Thyroid gland (tissue), 4 donors: ENCODE measurements at regions not wholly inside any gene's neighbourhood (a gene's known extent, or its start where the extent isn't known, plus 50 kb on each side); places are given as distances from the start of the nearest gene placed in this dataset.
"Not testable (repeated sequence)": the region's sequence is repeated elsewhere in the genome, so short reads cannot be mapped to it uniquely, and the experiment has no call there.

ENCODE experiments used
- DNase-seq, 2 donors: peaks; one replicate each; pipeline ENCODE4 v3.0.0-alpha.2; 2019
- H3K27ac ChIP-seq, 3 donors: fragments of 200-600 bp; sonication (generic); 1 replicate in 2 of 3; 2 replicates in 1 of 3; pipeline ENCODE4 v1.5.1; 2016 to 2019; ENCODE audit warnings: mild to moderate bottlenecking in 1 of 3, moderate library complexity in 1 of 3
- H3K27me3 ChIP-seq: fragments of 200-600 bp; sonication (generic); one replicate; pipeline ENCODE4 v1.5.1; 2019
- H3K36me3 ChIP-seq, 2 donors: fragments of 200-600 bp; sonication (generic); one replicate each; pipeline ENCODE4 v1.5.1; 2016 to 2019
- H3K4me1 ChIP-seq, 2 donors: fragments of 200-600 bp; sonication (generic); one replicate each; pipeline ENCODE4 v1.5.1; 2017 to 2019
- H3K4me3 ChIP-seq, 3 donors: fragments of 200-600 bp; sonication (generic); replicated peaks in 1 of 3; 1 replicate in 2 of 3; 2 replicates in 1 of 3; pipeline ENCODE4 v1.5.1; 2016; ENCODE audit warnings: mild to moderate bottlenecking in 1 of 3
- H3K9me3 ChIP-seq: fragments of 200-600 bp; sonication (generic); one replicate; pipeline ENCODE4 v1.5.1; 2017
- POLR2A ChIP-seq, 2 donors: fragments of 450-650 bp; IDR thresholded peaks; one replicate each; pipeline ENCODE4 v1.6.1; 2017; ENCODE audit warnings: antibody characterized with exemption in 2 of 2, mild to moderate bottlenecking in 2 of 2, moderate library complexity in 1 of 2
- WGBS, 2 donors: methylation state at CpG; one replicate each; pipeline ENCODE4 v1.1.5; 2017; 5-methylcytosine and 5-hydroxymethylcytosine counted together
- intact Hi-C: fragments of 100-400 bp; cut with DNase I; formaldehyde crosslinking; loops from one replicate; pipeline ENCODE4 v1.15.1; 2023
- TF ChIP-seq, protein P1 (sequence below), 6 experiments: fragments of 200-600 bp in 3 of 6; fragments of 450-650 bp in 3 of 6; sonication (generic) in 3 of 6; IDR thresholded peaks; one replicate each; pipeline ENCODE4 v1.5.1; 2016 to 2019; ENCODE audit warnings: antibody characterized with exemption in 6 of 6, mild to moderate bottlenecking in 2 of 6, inconsistent platforms in 1 of 6, moderate library complexity in 1 of 6

DNA sequence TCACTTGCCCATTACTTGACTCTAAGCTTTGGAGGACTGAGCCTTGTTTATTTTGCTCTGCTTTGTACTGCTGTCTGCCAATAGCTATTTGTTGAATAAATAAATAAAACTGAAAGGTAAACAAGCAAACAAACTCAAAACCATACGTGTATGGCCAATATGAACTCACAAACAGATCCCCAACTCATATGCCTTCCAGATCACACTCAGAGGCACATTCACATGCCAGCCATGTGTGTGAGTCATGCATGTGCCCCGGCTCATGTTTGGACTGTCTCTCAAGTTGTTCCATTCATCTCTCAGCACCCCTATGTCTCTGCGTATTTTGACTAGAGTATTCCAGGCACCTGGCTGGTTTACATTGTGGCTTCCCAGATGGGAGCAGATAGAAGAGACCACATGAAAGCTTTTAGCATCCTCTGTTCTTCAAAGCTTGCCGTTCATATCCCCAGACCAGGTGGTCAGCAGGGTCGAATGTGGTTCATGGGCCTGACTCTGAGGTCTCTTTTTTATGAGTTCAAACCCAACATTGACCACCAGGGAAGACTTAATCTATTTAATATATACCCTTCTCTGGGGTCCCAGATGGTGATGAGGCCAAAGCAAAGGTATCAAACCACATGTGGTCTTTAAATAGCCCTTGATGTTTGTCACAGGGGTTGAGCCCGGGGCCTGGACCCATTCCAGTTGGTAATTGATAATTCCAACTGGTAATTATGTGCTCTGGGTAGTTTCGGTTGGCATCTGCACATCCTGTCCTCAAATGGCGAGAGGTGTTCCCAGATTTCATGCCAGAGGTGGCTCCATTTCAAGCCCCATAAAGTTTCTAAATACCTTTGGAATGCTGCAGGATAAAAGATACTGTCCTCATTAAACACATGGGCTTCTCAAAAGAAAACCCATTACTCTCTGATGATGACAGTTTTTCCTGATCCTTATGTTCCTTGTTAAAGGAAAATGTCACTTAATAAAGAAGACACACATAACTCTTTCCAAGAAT lies 287.3 kb upstream of the MAF start:
- no peaks in the 10 kb centered on the region for H3K27me3 ChIP-seq
- TF ChIP-seq POLR2A (IDR thresholded peaks at IDR 0.05), result no peak
- TF ChIP-seq, protein P1, sequence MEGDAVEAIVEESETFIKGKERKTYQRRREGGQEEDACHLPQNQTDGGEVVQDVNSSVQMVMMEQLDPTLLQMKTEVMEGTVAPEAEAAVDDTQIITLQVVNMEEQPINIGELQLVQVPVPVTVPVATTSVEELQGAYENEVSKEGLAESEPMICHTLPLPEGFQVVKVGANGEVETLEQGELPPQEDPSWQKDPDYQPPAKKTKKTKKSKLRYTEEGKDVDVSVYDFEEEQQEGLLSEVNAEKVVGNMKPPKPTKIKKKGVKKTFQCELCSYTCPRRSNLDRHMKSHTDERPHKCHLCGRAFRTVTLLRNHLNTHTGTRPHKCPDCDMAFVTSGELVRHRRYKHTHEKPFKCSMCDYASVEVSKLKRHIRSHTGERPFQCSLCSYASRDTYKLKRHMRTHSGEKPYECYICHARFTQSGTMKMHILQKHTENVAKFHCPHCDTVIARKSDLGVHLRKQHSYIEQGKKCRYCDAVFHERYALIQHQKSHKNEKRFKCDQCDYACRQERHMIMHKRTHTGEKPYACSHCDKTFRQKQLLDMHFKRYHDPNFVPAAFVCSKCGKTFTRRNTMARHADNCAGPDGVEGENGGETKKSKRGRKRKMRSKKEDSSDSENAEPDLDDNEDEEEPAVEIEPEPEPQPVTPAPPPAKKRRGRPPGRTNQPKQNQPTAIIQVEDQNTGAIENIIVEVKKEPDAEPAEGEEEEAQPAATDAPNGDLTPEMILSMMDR (IDR thresholded peaks at IDR 0.05), result no peak
- intact Hi-C loops, result no loop called here
- H3K4me3 ChIP-seq, result no peak overlapping the region
- 75 to 84% methylated on average over 8 of the region's 8 CpGs for WGBS, 2 donors
- no peak overlapping the region for H3K27ac ChIP-seq
- no peaks in the 10 kb centered on the region for H3K36me3 ChIP-seq
- no peak for DNase-seq
- no peaks in the 10 kb centered on the region for H3K4me1 ChIP-seq
- no peaks in the 10 kb centered on the region for H3K9me3 ChIP-seq

DNA sequence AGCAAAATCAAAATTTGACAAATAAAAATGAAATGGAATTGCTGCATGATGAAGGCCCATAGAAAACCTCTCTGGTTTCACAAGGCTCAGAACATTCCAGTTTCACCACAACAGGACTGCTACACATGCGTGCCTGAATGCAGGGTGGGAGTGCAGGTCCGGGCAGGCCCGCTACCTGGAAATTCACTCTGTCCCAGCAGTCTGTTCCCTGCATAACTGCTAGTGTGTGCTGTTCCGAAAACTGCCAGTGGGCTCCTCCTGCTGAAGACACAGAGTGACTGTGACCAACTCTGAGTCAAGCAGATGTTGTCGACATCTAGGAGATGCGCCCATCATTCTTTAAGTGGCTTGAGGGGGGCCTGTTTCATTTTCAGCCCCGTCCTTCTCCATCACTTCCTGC lies 284.8 kb upstream of the MAF start:
- TF ChIP-seq POLR2A (IDR thresholded peaks at IDR 0.05), result no peak
- no peak for DNase-seq
- intact Hi-C loops, result no loop called here
- Histone ChIP-seq H3K4me1 (no peaks in the 10 kb centered on the region), H3K36me3 (no peaks in the 10 kb centered on the region), H3K27me3 (no peaks in the 10 kb centered on the region), H3K9me3 (no peaks in the 10 kb centered on the region), H3K27ac (no peak overlapping the region), H3K4me3 (no peak overlapping the region)
- 86 to 93% methylated on average over 7 of the region's 7 CpGs for WGBS, 2 donors

DNA sequence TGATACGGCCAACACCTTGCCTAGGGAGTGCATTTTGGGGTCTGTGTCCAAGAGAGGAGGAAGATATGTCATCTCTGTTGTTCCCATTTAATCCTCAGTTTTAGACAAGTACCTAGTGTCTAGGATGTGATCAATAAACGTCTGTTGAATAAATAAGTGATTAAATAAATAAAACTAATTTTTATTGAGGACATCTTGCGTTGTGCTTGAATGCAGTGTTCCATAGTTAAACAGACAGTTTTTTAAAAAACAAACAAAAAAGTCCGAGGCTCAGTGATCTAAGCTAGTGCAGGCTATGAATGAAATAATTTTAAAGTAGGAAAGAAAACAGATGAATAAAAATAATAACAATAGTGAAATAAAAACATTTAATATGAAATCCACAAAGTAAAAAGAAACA lies 283.0 kb upstream of the MAF start:
- no peak for DNase-seq
- Histone ChIP-seq H3K27ac (no peak overlapping the region), H3K9me3 (no peaks in the 10 kb centered on the region), H3K27me3 (no peaks in the 10 kb centered on the region), H3K36me3 (no peaks in the 10 kb centered on the region), H3K4me3 (no peak overlapping the region), H3K4me1 (no peaks in the 10 kb centered on the region)
- intact Hi-C loops, result no loop called here
- 86% methylated on average over 4 of the region's 4 CpGs for WGBS, 2 donors
- TF ChIP-seq, protein P1 (IDR thresholded peaks at IDR 0.05), result no peak
- no peak for TF ChIP-seq POLR2A (IDR thresholded peaks at IDR 0.05)

DNA sequence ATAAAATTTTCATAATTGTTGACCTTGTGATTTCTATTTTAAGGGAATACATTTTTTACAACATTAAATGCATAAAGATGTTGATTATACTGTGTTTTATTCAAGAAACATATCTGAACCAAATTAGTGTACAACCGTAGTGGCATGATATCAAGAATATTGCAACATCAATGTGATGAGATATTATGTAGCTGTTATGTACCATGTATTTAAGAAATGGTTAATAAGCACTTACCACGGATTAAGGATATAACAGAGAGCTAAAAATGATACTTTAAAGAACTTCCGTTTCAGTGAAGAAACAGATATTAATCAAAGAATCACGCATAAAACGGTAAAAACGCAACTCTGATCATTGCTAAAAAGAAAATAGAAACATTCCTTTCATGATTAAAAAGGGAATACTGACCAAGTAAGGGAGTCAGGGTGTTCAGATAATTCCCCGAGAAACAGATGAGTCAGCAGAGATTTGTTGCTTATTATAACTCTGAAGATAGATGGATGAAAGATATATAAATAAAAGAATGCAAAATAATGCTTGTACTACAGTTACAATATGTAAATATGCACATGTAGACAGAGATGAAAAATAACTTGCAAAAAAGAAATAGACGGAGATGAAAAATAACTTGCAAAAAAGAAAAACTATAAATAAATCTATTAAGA lies 281.9 kb upstream of the MAF start:
- Histone ChIP-seq H3K27ac (no peak overlapping the region), H3K27me3 (no peaks in the 10 kb centered on the region), H3K4me3 (no peak overlapping the region), H3K9me3 (no peaks in the 10 kb centered on the region), H3K36me3 (no peaks in the 10 kb centered on the region), H3K4me1 (no peaks in the 10 kb centered on the region)
- WGBS, 2 donors, result 75 to 76% methylated on average over 8 of the region's 8 CpGs
- intact Hi-C loops, result no loop called here
- no peak for DNase-seq
- TF ChIP-seq, protein P1 (IDR thresholded peaks at IDR 0.05), result no peak
- no peak for TF ChIP-seq POLR2A (IDR thresholded peaks at IDR 0.05)

DNA sequence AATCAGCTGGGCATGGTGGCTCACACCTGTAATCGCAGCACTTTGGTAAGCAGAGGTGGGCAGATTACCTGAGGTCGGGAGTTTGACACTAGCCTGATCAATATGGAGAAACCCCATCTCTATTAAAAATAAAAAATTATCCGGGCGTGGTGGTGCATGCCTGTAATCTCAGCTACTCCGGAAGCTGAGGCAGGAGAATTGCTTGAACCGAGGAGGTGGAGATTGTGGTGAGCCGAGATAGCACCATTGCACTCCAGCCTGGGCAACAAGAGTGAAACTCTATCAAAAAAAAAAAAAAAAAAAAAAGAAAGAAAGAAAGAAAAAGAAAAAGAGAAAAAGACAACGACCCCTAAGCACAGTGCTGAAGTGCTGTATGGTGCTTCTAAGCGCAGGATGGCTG lies 280.6 kb upstream of the MAF start:
- H3K27ac ChIP-seq, intact Hi-C loops, DNase-seq, H3K9me3 ChIP-seq, H3K4me1 ChIP-seq, H3K27me3 ChIP-seq, H3K4me3 ChIP-seq, H3K36me3 ChIP-seq: not testable (repeated sequence)
- WGBS, 2 donors, result 83 to 93% methylated on average over 9 of the region's 9 CpGs

DNA sequence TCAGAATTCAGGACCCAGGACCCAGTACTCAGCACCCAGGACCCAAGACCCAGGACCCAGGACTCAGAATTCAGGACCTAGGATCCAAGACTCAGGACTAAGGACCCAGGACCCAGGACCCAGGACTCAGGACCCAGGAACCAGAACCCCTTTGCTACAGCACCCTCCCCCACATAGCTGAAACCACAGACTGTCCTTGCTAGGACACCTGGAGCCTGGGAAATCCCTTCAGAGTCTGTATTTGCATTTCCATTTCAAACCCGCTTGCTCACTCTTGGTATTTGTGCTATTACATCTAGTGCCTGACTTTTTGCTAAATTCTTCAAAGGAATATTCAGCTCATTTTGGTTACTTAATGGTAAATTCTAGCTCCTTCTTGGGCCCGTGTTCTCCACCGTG lies 275.8 kb upstream of the MAF start:
- Histone ChIP-seq H3K27ac (no peak overlapping the region), H3K27me3 (no peaks in the 10 kb centered on the region), H3K36me3 (no peaks in the 10 kb centered on the region), H3K9me3 (no peaks in the 10 kb centered on the region), H3K4me1 (no peaks in the 10 kb centered on the region), H3K4me3 (no peak overlapping the region)
- no peak for TF ChIP-seq POLR2A (IDR thresholded peaks at IDR 0.05)
- TF ChIP-seq, protein P1 (IDR thresholded peaks at IDR 0.05), result no peak
- WGBS, 2 donors, result 93 to 98% methylated on average over 3 of the region's 3 CpGs
- DNase-seq, result no peak
- intact Hi-C loops, result no loop called here
